ENCODE measurements at regions not wholly inside any gene's neighbourhood (a gene's known extent, or its start where the extent isn't known, plus 50 kb on each side); places are given as distances from the start of the nearest gene placed in this dataset.
"Not testable (repeated sequence)": the region's sequence is repeated elsewhere in the genome, so short reads cannot be mapped to it uniquely, and the experiment has no call there.

- no peak for DNase-seq (ENCODE audit: low read depth in 2 of 2)
These were observed 194.8 kb upstream of the SALL3 start for GRCh38 chr18:78784861-78785260.

DNA sequence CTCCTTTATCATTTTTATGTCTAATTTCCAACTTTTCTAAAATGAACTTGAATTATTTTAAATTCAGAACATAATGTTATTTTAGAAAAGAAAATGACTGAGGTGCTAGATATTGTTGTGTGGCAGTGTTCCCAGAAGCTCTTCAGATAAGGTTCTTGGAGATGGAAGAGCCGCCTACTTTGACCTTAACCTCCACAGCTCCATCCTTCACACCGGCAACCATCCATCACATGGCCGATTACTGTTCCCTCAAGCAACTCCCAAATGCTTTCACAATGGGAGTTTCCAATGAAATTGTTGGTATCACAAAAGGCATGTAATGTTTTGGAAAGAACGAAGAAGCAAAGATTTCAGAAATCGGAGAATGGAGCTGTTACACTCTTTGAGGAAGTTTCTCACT is 193.9 kb upstream of the SALL3 start:
- no peak for DNase-seq (ENCODE audit: low read depth in 2 of 2)

- no peak for DNase-seq (ENCODE audit: low read depth in 2 of 2)
These were observed 192.8 kb upstream of the SALL3 start for GRCh38 chr18:78786776-78787175.

DNA sequence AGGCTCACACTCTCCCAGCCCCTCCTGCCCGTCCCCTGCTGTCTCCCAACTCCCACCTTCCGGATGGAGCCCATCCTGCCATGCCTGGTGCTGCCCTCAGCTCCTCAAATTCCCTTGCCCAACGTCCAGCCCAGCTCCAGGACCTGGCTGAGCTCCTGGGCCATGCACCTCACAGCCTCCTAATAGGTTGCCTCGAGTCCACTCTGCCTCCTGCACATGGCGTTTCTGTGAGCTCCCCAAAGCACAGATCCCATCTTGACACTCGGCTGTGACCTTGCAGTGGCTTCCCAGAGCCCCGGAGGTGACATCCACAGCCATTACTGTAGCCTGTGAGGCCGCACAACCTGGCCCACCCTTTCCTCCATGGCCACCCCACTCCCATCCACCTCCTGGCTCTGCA is 191.9 kb upstream of the SALL3 start:
- DNase-seq (ENCODE audit: low read depth in 2 of 2) = no peak

GRCh38 chr18:78788161-78788560 is 191.5 kb upstream of the SALL3 start:
- no peak for DNase-seq (ENCODE audit: low read depth in 2 of 2)

DNA sequence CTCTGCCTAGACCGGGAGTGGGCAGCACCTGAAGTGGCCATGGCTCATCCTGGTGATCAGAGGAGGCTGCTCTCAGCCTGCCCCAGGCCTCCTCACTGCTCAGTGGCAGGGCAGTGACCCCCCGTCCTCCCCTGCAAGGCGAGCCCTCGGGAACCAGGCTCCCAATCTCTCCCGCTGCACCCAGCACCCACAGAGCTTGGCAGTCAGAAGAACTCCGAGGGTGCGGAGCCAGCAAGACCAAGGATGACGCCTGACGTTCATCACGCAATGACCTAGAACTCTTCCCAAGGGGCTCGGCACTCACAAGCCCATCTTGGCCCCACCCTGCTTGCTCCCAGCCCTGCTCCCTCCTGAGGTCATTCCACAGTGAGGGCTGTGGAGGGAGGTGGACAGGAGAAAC is 189.8 kb upstream of the SALL3 start:
- DNase-seq (ENCODE audit: low read depth in 2 of 2) = no peak

GRCh38 chr18:78790511-78790910 is 189.1 kb upstream of the SALL3 start:
- DNase-seq (ENCODE audit: low read depth in 2 of 2) = no peak

DNA sequence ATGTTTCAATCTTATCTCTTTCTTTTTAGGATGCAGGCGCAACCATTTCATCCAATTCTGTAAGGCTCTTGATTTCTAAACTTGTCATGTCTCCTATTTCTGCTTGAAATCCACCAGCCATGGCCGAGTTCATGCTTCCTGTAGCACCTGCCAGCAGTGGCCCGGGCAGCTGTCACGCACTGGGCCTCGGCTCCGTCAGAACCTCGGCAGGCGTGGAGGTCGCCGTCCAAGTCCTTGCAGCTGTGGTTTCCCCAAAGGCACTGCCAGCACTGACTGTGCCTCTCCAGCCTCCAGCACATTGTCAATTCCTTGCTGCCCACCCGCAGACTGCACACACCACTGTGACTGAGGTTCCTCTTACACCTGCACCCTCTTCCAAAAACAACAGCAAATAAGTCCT is 188.7 kb upstream of the SALL3 start:
- DNase-seq (ENCODE audit: low read depth in 2 of 2) = no peak

DNA sequence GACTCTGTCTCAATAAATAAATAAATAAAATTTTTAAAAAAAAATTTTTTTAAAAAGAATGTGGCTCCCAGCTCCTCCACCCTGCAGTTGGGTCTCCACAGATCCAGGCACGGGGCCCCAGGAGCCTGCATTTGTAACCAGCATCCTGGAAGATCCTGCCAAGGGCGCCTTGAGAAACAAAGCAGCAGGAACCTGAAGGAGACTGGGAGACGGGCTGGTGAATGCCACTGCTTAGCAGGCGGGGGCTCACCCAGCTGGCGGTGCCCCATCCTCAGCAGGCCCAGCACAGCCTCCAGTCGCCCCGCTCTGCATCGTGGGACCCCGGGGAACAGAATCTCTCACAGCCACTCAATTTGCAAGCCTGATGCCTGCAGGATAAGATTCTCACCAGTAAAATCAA is 187.5 kb upstream of the SALL3 start:
- no peak for DNase-seq (ENCODE audit: low read depth in 2 of 2)

- DNase-seq (ENCODE audit: low read depth in 2 of 2) = no peak
These were observed 186.9 kb upstream of the SALL3 start for GRCh38 chr18:78792736-78793135.

DNA sequence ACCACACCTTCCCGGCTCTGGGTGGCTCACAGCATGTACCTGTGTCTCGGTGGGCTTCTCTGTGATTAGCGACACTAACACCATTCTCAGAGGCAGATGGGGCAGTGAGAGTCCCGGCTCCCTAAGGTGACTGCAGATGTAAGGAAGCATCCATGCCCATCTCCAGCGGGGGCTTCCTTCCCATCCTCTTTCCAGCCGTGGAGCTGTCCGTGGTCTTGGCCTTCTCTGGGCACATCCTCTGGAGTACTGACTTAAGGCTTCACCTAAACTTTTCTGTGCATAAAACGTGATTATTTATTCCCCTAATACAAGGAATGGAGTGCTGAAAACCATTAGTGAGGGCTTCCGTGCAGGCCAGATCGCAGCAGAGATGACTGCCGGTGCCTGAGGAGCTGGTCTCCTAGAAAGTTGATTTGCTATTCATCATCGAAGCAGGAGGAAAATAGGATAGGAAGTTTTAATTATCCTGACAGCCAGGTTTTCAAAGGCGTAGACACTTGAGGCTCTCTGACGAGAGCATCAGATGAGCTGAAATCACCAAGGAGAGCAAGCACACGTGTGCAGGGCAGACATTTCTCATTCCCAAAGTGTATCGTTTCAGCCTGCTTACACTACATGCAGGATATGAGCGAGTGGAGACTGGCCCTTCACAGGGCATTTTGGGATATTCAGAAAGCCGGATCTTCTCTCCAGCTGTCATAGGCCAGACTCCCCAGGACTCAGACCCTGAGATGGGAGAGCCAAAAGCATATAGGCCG is 186.1 kb upstream of the SALL3 start:
- no peak for DNase-seq (ENCODE audit: low read depth in 2 of 2)

- DNase-seq (ENCODE audit: low read depth in 2 of 2) = no peak
These were observed 185.6 kb upstream of the SALL3 start for GRCh38 chr18:78794071-78794430.

DNA sequence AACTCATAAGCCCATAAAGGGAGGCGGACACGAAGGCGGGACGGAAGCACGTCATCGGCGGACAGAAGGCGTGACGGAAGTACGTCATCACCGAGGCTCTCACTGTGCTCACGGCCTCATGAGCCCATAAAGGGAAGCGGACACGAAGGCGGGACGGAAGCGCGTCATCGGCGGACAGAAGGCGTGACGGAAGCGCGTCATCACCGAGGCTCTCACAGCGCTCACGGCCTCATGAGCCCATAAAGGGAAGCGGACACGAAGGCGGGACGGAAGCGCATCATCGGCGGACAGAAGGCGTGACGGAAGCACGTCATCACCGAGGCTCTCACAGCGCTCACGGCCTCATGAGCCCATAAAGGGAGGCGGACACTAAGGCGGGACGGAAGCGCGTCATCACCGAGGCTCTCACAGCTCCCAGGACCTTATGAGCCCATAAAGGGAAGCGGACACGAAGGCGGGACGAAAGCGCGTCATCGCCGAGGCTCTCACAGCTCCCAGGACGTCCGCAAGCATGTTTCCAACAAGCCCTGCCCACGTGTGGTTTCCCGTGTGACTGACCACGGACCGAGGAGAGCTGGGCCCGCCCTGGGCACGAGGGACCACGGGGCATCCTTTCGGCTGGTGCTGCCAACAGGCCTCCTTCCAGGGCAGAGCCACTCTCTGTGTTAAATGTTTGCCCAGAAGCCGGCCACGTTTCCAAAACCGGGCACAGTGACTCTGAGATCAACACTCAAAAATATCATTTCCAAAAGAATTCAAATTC is 182.7 kb upstream of the SALL3 start:
- DNase-seq (ENCODE audit: low read depth in 2 of 2) = no peak

- no peak for DNase-seq (ENCODE audit: low read depth in 2 of 2)
These were observed 182.1 kb upstream of the SALL3 start for GRCh38 chr18:78797499-78797898.

- no peak for DNase-seq (ENCODE audit: low read depth in 2 of 2)
These were observed 181.0 kb upstream of the SALL3 start for GRCh38 chr18:78798402-78799175.

DNA sequence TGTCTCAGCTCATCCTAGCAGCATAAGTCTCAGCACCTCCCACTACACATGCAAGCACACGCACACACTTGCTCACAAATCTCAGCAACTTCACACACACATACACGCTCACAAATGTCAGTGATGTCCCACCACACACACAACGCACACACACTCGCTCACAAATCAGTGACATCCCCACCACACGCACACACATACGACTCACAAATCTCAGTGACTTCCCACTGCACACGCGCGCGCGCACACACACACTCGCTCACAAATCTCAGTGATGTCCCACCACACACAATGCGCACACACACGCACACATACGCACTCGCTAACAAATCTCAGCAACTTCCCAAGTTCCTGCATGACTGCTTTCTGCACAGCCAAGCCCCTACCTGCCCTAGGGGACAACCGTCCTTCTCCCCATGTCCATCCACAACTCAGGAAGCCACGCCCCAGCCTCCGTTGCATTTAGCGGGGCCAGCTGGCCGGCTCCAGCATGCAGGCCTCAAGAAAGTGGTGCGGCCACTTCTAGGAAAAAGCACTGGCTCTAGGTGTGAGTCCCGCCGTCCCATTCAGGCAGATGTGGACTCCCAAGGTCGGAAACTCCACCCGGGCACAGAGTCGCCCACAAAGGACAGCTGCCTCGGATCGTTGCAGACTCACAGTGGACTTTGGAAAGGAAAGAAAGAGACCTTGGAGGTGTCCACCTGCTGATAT is 180.1 kb upstream of the SALL3 start:
- no peak for DNase-seq (ENCODE audit: low read depth in 2 of 2)

GRCh38 chr18:78800102-78800851 is 179.3 kb upstream of the SALL3 start:
- DNase-seq (ENCODE audit: low read depth in 2 of 2) = not testable (repeated sequence)

GRCh38 chr18:78801011-78801410 is 178.6 kb upstream of the SALL3 start:
- no peak for DNase-seq (ENCODE audit: low read depth in 2 of 2)

GRCh38 chr18:78803104-78803503 is 176.5 kb upstream of the SALL3 start:
- no peak for DNase-seq (ENCODE audit: low read depth in 2 of 2)

DNA sequence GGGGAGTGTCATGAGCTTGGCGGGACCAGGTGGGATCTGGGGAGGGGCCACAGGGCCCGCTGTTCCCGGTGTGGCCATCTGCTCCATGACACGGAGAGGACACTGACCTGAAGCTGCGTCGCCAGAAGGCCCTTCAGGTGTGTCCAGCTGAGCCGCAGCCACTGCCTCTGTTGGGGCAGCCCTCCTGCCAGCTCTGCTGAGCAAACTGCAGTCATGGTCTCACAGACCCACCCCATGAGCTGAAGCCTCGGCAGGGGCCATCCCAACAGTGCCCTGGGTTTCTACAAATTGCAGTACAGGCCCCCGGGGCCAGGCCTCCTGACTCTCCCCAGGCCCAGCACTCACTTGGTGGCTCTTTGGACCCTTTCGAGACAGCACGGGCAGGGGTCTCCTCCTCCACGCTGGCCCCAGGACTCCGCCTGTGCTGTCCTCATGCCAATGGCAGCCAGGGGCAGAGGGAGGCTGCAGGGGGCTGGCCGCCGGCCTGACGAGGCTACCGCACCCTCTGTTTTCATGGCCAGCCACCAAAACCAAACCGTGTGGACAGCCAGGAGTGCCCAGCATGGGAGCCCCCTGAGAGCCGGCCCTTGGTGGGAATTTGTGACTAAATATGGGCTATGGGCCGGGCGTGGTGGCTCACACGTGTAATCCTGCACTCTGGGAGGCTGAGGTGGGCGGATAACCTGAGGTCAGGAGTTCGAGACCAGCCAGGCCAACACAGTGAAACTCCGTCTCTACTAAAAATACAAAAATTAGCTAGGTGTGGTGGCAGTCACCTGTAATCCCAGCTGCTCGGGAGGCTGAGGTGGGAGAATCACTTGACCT is 175.2 kb upstream of the SALL3 start:
- DNase-seq (ENCODE audit: low read depth in 2 of 2) = no peak

Data from stimulated activated CD8-positive, alpha-beta memory T cell treated with anti-CD3 and anti-CD28 coated beads, Interleukin-7, amount 100 ng/mL, for 4 hours (primary cell).